Stimulated activated CD4-positive, alpha-beta T cell treated with anti-CD3 and anti-CD28 coated beads, TNF-alpha, amount 100 ng/mL, for 1 hour (primary cell): ENCODE measurements at regions not wholly inside any gene's neighbourhood (a gene's known extent, or its start where the extent isn't known, plus 50 kb on each side); places are given as distances from the start of the nearest gene placed in this dataset.

Source experiments
- DNase-seq, 3 donors: peaks; one replicate each; pipeline ENCODE4 v3.0.0-alpha.2; 2020; ENCODE audit warnings: low read depth in 3 of 3, low spot score in 1 of 3

DNA sequence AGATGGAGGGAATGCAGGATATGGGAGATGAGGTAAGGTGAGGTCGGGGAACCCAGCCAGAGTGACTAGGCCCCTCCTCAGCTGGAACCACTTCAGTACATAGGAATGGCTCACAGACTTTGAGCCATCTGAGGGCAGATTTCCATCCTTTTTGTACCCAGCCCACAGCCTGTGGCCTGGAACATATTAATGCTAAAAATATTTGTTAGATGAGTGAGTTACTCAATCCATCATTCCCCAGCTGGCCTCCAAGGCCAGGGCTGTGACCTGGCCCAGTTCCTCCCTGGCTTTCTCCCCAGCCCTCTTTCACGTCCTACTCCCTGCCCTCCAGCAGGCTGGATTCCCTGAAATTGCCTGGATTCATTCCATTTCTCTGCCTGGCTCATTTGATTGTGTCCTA lies 57.2 kb upstream of the PRDM11 start:
- no peak for DNase-seq

DNA sequence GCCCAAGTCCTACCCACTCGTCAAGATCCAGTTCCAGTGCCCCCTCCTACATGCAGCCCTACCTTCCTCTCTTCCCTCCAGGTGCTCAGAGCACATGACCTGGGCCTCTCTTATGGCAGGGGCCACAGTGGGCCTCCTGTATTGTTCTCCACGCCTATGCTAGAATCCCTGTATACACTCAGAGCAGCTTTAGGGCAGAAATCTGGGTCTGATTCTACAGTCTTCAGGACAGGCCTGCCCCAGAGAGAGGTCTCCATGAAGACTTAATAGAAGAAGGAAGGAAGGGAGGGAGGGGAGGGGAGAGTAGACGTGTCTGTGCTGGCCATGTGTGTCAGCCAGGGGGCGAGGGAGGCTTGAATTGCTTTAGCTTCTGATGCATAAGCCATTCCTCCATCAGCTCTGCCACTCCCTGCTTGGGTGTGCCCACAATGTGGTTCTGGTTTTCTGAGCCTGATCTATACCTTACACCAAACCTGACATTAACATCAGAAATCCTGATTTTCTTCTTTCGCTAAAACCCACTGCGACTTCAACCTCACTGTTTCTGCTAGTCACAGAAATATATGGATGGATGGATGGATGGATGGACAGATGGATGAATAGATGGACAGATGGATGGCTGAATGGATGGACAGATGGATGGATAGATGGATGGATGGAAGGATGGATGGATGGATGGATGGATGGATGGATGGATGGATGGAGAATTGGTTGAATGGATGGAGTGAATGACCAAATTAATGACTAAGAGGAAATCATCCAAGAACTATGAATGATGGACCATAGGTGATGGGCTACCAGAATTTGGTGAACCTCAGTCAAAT lies 56.6 kb upstream of the PRDM11 start:
- DNase-seq: no peak

DNA sequence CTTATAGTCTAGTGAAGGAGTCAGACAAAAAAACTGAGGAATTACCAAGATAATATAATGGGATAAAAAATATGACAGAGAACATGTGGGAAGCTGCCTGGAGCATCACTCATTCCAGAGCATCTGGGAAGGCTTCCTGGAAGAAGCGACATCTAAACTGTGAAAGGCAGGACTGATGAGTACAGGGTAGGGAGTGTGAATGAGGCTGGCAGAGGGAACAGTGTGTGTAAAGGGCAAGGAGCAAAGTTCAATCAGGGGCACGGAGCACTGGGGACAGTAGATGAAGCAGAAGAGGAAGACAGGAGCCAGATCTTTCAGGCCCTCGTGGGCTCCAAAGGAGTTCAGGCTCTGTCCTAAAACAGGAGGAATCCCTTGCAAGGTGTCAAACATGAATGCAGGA lies 55.8 kb upstream of the PRDM11 start:
- DNase-seq: no peak

DNA sequence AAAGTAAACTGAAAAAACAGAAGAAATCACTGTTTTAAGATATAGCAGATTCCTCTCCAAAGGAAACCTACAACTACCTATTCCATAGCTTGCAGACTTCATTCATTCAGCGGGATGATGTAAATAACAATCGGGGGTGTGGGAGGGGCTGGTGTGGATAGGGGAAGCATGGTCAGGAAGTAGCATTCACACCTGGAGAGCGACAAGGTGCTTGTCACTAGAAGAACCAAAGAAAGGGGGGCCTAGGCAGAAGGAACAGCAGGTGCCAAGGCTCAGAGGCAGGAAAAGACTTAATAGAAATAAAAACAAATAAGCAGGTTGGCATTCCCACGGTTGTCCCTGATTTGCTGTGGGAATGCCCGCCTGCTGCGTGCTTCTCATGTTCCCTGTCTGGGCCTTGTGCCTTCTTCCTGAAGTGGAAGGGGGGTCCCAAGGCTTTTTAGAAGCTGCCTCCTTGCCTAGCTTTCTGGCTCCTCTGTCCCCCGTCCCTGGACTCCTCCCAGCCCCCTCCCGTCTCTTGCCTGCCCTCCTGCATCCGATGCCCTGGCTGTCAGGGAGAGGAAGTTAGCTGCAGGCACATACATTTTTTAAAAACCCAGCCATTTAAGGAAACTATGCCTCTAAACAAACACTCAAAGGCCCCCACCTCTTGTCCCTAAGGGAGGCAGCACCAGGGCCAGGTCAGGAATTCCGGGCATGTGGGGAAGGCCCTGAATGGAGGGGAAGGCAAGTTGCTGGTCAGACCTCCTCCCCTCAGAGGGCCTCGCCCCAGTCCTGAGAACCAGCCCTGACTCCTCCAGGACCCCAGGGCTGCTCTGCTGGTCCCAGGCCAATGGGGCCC lies 54.7 kb upstream of the PRDM11 start:
- no peak for DNase-seq

DNA sequence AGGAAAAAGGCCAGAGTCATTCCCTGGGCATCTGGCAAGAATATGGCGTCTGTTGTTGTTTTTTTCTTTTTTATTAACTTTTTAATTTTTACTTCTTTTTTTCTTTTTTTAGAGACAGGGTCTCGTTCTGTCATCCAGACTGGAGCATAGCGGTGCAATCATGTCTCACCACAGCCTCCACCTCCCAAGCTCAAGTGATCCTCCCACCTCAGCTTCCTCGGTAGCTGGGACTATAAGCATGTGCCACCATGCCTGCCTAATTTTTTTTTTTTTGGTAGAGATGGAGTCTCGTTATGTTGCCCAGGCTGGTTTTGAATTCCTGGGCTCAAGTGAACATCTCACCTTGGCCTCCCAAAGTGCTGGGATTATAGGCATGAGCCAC lies 54.0 kb upstream of the PRDM11 start:
- no peak for DNase-seq

DNA sequence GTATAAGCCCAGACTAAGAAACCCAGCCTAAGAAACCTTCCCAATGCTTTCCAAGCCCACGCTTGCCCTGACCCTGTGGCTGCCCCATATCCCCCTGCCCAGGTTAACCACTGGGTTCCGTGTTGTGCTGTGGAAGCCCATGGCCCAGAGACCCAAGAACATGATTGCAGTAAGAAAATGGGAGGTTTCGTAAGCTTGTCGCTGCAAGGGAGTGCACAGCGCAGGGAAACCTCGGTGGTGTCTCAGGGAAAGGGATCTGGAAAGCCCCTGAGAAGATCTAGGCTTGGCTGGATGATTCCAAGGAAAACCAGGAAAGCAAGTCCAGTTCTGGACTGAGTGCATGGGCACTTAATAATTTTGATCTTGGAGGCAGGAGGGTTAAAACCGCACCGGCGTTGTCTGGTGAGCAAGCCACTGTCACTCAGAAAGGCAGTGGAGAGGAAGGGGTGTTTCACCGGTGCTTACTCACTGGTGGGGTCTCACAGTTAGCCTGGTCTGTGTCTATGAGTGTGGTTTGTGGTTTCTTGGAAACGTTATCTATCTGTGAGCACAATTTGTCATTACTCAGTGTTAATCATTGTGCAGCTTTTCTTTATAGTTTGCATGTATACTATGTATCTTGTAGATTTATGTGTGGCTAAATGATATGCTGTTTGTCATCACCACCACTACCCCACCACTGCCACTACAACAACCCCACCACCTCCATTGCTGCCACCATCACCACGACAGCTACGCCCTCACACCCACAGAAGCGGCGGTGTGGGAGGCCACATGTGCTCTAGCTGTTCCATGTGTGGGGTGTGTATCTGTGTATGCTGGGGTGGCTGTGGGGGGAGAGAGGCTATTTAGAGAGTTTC lies 53.3 kb upstream of the PRDM11 start:
- no peak for DNase-seq

DNA sequence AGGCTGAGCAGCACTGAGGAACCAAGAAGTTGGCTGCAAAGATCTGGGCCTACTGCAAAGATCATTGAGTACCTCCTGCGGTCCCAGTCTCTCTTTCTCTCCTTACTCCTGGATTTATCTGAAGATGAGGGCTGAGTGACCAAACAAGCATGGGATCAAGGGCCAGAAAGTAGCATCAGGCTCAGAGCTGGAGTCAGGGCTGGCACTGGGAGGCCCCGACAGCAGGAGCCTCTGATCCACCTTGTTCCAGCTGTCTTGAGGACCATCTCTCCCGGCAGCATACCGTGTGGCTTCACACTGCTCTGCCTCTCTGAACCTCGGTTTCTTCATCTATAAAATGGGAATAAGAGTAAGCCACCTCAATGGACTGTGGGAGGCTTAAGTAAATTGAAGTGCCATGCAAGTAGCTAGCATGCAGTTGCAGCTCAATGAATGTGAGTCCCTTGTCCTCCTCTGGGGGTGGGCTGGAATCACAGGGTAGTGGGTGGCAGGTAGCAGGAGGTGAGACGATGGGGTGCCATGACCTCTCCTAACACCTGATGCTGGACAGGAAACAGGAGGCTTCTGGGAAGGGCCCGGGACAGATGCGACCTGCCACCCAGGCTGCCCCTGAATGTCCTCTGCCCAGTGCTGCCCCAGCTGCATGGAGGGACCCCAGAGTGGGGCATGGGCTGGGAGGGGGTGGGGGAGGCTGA lies 52.5 kb upstream of the PRDM11 start:
- DNase-seq: no peak

DNA sequence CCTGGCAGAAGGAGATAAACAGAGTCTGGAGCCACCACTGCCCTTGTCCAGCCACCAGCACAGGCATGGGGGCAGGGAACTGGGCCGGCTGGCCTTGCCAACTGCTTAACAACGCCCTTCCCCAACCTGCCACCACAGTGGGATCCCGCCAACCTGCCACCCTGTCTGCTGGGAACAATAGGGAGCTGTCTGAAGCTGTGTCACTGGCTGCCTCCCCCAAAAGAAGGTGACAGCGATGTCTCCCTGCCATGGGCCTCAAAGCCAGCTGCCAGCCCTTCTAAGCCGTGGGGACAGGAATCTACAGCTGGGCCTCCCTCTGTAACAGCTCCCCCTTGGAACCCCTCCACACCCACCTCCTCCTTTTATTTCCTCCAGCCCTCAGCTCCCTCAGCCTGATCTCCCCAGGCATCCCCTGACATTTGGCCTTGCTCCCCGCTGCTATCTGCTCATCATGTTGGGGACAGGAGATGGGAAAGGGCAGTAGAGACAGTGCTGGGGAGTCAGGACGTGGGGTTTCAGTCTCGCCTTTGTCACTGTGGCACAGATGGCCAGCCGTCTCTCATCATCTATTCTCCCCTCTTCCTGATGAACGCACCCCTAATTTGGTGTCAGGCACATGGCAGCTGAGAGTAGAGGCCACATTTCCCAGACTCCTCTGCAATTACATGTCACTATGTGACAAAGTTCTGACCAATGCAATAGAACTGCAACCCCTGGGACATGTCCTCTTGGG lies 51.3 kb upstream of the PRDM11 start:
- no peak for DNase-seq

DNA sequence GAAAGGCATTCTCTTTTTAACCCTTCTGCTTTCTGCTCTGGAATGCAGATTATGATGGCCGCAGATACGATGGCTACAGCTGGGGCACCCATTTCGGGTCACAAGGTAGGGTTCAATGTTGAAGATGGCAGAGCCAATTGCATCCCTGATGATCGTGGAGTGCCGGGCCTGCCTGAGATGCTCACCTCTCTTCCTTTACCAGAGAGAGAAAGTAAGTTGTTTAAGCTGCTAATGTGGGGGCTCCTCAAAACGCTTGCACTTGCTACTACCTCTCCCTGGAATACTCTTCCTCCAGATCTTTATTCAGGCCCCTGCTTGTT lies 50.8 kb upstream of the PRDM11 start:
- DNase-seq: no peak

DNA sequence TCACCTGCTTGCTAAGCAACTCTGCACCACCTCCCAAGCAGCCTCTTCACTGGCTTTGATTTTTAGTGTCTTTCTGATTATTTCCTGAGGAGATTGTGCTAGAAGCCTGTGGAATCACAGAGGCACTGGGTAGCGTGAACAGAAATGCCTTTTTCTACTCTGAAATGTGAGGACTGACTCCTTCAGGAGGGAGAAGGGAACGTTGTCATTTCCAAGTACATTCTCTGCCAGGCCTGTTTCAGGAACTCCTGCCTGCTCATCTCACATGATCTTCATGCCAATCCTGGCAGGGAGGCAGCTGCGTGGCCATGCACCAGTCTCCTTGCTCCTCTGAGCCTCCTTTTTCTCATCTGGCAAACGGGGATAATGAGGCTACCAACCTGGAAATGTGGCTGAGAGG lies 49.8 kb upstream of the PRDM11 start:
- DNase-seq: no peak
